Cardiac muscle cell (in vitro differentiated cells and primary cell): ENCODE measurements at regions not wholly inside any gene's neighbourhood (a gene's known extent, or its start where the extent isn't known, plus 50 kb on each side); places are given as distances from the start of the nearest gene placed in this dataset.
"Not testable (repeated sequence)": the region's sequence is repeated elsewhere in the genome, so short reads cannot be mapped to it uniquely, and the experiment has no call there.

ENCODE experiments used
- DNase-seq, 2 donors: peaks; one replicate each; pipeline versions ENCODE4 v3.0.0 to v3.0.0-alpha.2; 2010 to 2017; ENCODE audit warnings: low read depth in 1 of 2, low spot score in 1 of 2
- H3K27ac ChIP-seq: fragments of 200-600 bp; sonication (generic); 2 replicates; pipeline ENCODE4 v1.5.1; 2016
- H3K27me3 ChIP-seq: fragments of 200-600 bp; sonication (generic); 2 replicates; pipeline ENCODE4 v1.6.0; 2016; ENCODE audit warnings: control low read depth
- H3K36me3 ChIP-seq: fragments of 200-600 bp; sonication (generic); 2 replicates; pipeline ENCODE4 v1.5.1; 2016; ENCODE audit warnings: control low read depth
- H3K4me1 ChIP-seq: fragments of 200-600 bp; sonication (generic); 2 replicates; pipeline ENCODE4 v1.8.1; 2017; ENCODE audit warnings: low read depth, mild to moderate bottlenecking, mixed run types
- H3K4me3 ChIP-seq: fragments of 200-600 bp; sonication (generic); 2 replicates; pipeline ENCODE4 v1.5.1; 2016; ENCODE audit warnings: mild to moderate bottlenecking
- H3K9me3 ChIP-seq: fragments of 200-600 bp; sonication (generic); 2 replicates; pipeline ENCODE4 v1.5.1; 2017; ENCODE audit warnings: low read depth, mild to moderate bottlenecking, control low read depth
- TF ChIP-seq, protein P1 (sequence below): IDR thresholded peaks from 2 replicates; pipeline ENCODE4 v1.5.1; 2012; ENCODE audit warnings: low read depth, mild to moderate bottlenecking, low read length

DNA sequence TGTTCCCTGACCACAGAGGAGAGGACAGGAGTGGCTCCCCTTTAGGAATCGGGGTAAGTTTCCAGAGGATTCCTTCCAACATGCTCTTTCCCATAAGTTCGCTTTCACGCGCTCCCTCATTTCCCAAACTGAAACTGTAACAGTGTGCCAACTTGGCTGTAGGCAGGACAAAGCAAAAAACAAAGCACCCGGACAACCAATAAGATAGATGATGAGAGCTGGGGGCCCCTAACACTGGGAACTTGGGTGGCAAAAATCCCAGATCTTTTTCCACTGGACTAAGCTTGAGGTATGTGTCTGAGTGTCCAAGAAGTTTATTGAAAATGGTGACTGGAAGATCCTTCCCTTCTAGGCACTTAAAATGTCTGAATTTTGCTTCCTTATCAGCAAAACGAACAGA is 258.7 kb upstream of the IL12B start:
- Histone ChIP-seq H3K4me1 (no peaks in the 10 kb centered on the region), H3K36me3 (no peaks in the 10 kb centered on the region), H3K27ac (no peak overlapping the region), H3K4me3 (no peak overlapping the region), H3K27me3 (no peaks in the 10 kb centered on the region), H3K9me3 (no peaks in the 10 kb centered on the region)
- no peak for DNase-seq
- TF ChIP-seq, protein P1, sequence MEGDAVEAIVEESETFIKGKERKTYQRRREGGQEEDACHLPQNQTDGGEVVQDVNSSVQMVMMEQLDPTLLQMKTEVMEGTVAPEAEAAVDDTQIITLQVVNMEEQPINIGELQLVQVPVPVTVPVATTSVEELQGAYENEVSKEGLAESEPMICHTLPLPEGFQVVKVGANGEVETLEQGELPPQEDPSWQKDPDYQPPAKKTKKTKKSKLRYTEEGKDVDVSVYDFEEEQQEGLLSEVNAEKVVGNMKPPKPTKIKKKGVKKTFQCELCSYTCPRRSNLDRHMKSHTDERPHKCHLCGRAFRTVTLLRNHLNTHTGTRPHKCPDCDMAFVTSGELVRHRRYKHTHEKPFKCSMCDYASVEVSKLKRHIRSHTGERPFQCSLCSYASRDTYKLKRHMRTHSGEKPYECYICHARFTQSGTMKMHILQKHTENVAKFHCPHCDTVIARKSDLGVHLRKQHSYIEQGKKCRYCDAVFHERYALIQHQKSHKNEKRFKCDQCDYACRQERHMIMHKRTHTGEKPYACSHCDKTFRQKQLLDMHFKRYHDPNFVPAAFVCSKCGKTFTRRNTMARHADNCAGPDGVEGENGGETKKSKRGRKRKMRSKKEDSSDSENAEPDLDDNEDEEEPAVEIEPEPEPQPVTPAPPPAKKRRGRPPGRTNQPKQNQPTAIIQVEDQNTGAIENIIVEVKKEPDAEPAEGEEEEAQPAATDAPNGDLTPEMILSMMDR, result no peak

DNA sequence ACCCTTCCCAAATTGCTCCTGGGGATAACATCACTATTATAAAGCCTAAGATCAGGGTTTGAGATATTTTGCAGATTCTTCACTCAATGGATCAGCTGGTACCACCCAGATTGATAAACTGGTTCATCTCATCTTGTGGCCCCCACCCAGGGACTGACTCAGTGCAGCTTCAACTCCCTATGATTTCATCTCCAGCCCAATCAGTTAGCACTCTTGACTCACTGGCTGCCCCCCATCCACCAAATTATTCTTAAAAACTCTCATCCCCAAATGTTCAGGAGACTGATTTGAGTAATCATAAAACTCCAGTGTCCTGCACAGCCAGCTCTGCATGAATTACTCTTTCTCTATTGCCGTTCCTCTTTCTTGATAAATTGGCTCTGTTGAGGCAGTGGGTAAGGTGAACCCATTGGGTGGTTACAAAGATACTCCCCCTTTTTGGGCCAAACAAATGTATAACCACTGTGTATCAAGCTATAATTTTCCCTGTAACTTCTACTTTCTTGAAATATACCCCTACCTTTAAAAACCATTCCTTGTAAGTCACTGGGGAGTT is 263.3 kb upstream of the IL12B start:
- Histone ChIP-seq H3K4me3 (no peak overlapping the region), H3K36me3 (no peaks in the 10 kb centered on the region), H3K9me3 (no peaks in the 10 kb centered on the region), H3K27me3 (no peaks in the 10 kb centered on the region), H3K27ac (no peak overlapping the region), H3K4me1 (no peaks in the 10 kb centered on the region)
- DNase-seq, result no peak
- TF ChIP-seq, protein P1, result no peak

DNA sequence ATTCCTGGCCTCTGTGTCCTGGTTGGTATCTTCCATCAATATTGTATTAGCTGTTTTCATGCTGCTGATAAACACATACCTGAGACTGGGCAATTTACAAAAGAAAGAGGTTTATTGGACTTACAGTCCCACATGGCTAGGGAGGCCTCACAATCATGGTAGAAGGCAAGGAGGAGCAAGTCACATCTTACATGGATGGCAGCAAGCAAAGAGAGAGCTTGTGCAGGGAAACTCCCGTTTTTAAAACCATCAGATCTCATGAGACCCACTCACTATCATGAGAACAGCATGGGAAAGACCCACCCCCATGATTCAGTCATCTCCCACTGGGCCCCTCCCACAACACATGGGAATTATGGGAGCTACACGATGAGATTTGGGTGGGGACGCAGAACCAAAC is 265.3 kb upstream of the IL12B start:
- H3K4me3 ChIP-seq, H3K9me3 ChIP-seq, H3K4me1 ChIP-seq, H3K27me3 ChIP-seq, H3K27ac ChIP-seq, DNase-seq, H3K36me3 ChIP-seq: not testable (repeated sequence)

DNA sequence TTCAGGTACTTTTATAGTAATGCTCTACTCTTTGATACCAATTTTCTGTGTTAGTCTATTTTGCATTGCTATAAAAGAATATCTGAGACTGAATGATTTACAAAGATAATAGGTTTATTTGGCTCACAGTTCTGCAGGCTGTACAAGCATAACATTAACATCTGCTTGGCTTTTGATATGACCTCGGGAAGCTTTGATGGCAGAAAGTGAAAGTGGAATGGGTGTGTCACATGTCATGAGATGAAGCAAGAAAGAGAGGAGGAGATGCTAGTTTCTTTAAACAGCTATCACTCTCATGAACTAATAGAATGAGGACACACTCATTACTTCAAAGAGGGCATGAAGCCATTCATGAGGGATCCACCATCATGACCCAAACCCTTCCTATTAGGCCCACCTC is 270.9 kb upstream of the IL12B start:
- DNase-seq, result no peak
- Histone ChIP-seq H3K4me1 (peaks cover 14% of the 10 kb centered on the region), H3K27ac (no peak overlapping the region)

DNA sequence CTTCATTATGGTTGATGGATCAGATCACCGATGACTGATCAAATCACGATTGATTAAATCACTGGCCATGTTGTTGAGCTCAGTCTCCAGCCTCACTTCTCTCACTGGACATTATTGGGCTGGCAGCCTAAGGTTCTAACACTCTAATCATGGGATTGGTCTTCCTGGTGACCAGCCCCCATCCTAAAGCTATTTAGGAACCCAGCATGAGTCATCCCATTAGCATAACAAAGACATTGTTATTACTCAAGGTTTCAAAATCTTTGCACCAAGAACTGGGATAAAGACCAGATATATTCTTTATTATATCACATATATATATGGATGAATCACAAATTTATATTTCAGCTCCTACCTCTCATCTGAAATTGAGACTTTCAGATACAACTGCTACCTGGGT is 272.1 kb upstream of the IL12B start:
- Histone ChIP-seq H3K9me3 (no peaks in the 10 kb centered on the region), H3K36me3 (no peaks in the 10 kb centered on the region), H3K27ac (no peak overlapping the region), H3K4me1 (peaks cover 14% of the 10 kb centered on the region), H3K27me3 (no peaks in the 10 kb centered on the region), H3K4me3 (no peak overlapping the region)
- TF ChIP-seq, protein P1, result no peak
- no peak for DNase-seq

More for the DNA sequence above, 270.9 kb upstream of the IL12B start:
- TF ChIP-seq, protein P1, result no peak
- Histone ChIP-seq H3K9me3 (no peaks in the 10 kb centered on the region), H3K4me3 (no peak overlapping the region), H3K36me3 (no peaks in the 10 kb centered on the region), H3K27me3 (no peaks in the 10 kb centered on the region)

DNA sequence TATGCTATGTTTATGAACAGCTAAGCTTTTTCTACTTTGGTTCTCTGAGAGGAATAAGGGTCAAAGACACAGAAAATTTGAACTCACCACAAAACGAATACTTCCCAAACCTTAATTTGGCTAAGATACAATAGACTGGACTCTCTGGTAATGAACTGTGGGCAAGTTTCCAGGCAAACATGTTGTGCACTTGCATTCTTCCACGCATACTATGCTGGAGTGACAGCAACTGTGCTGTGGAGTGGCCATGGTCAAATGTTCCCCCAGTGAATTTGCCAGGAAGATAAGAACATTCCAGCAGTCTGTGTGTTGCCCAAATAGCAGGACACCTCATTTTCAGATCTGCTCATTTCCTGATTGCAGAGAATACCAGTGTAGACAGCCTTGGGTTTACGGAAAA is 275.3 kb upstream of the IL12B start:
- H3K36me3 ChIP-seq, result no peaks in the 10 kb centered on the region
- no peaks in the 10 kb centered on the region for H3K27me3 ChIP-seq
- H3K4me1 ChIP-seq, result peaks cover 14% of the 10 kb centered on the region
- DNase-seq, result peak; percentile 74 to 86
- no peaks in the 10 kb centered on the region for H3K9me3 ChIP-seq
- H3K4me3 ChIP-seq, result no peak overlapping the region
- TF ChIP-seq, protein P1, result no peak
- H3K27ac ChIP-seq, result peak overlapping the region; percentile 19
